H1 (cell line): ENCODE measurements at regions not wholly inside any gene's neighbourhood (a gene's known extent, or its start where the extent isn't known, plus 50 kb on each side); places are given as distances from the start of the nearest gene placed in this dataset.

Experiments
- EP300 ChIP-seq, 2 experiments: IDR thresholded peaks; 1 replicate in 1 of 2; 2 replicates in 1 of 2; pipeline ENCODE4 v1.6.1; 2011 to 2012; ENCODE audit warnings: low read depth in 2 of 2, low read length in 2 of 2, mild to moderate bottlenecking in 2 of 2, borderline replicate concordance in 1 of 2, inconsistent platforms in 1 of 2, moderate library complexity in 1 of 2
- RBBP5 ChIP-seq: IDR thresholded peaks from 2 replicates; pipeline ENCODE4 v1.7.1; 2012; ENCODE audit warnings: low read depth, mild to moderate bottlenecking, inconsistent platforms, low read length, moderate library complexity, borderline replicate concordance
- RNF2 ChIP-seq: fragments of 200-900, 300-1000 bp; sonication (generic); IDR thresholded peaks from 2 replicates; pipeline ENCODE4 v1.7.1; 2016; ENCODE audit warnings: borderline replicate concordance, low read depth, mild to moderate bottlenecking, antibody characterized with exemption, low read length; ENCODE audit not compliant: poor library complexity, severe bottlenecking; ENCODE audit errors: missing control alignments

GRCh38 chr18:65548316-65548715, 202.5 kb upstream of the CDH7 start (continued):
- no peak for TF ChIP-seq RNF2
- no peak for TF ChIP-seq RBBP5
- no peak for TF ChIP-seq EP300 (IDR thresholded peaks at IDR 0.05; ENCODE audit: borderline replicate concordance in 1 of 2, low read depth in 2 of 2, low read length in 2 of 2)
